CD14-positive monocyte (primary cell): ENCODE measurements at regions not wholly inside any gene's neighbourhood (a gene's known extent, or its start where the extent isn't known, plus 50 kb on each side); places are given as distances from the start of the nearest gene placed in this dataset.

Experiments used
- DNase-seq, 3 donors: peaks; one replicate each; pipeline ENCODE4 v3.0.0-alpha.2; 2011 to 2022
- H2AFZ ChIP-seq: 2 replicates; pipeline ENCODE4 v1.6.0; 2012; ENCODE audit warnings: mild to moderate bottlenecking, low read depth, low read length, inconsistent platforms; ENCODE audit not compliant: insufficient read depth, poor library complexity, severe bottlenecking
- H3K27ac ChIP-seq, 2 donors: 1 replicate in 1 of 2; 2 replicates in 1 of 2; pipeline ENCODE4 v1.5.1; 2012 to 2013; ENCODE audit warnings: low read length in 2 of 2, control low read depth in 1 of 2, inconsistent platforms in 1 of 2, low read depth in 1 of 2, mild to moderate bottlenecking in 1 of 2
- H3K27me3 ChIP-seq, 2 donors: one replicate each; pipeline versions ENCODE4 v1.6.0 to v1.6.1; 2011 to 2013; ENCODE audit warnings: low read length in 2 of 2; ENCODE audit not compliant: control insufficient read depth in 2 of 2, insufficient read depth in 2 of 2
- H3K36me3 ChIP-seq, 2 donors: replicated peaks in 1 of 2; 1 replicate in 1 of 2; 2 replicates in 1 of 2; pipeline versions ENCODE4 v1.5.1 to v1.6.1; 2012 to 2013; ENCODE audit warnings: low read length in 2 of 2, control low read depth in 1 of 2, inconsistent platforms in 1 of 2, mild to moderate bottlenecking in 1 of 2; ENCODE audit not compliant: insufficient read depth in 2 of 2, control insufficient read depth in 1 of 2
- H3K4me1 ChIP-seq, 2 donors: 1 replicate in 1 of 2; 2 replicates in 1 of 2; pipeline versions ENCODE4 v1.5.1 to v1.6.1; 2012 to 2013; ENCODE audit warnings: low read length in 2 of 2, control low read depth in 1 of 2, inconsistent platforms in 1 of 2, mild to moderate bottlenecking in 1 of 2, moderate library complexity in 1 of 2; ENCODE audit not compliant: insufficient read depth in 2 of 2, control insufficient read depth in 1 of 2
- H3K4me2 ChIP-seq: replicated peaks from 2 replicates; pipeline ENCODE3; 2012; ENCODE audit warnings: low read length, moderate library complexity, mild to moderate bottlenecking; ENCODE audit not compliant: poor library complexity, severe bottlenecking; ENCODE audit errors: extremely low read depth
- H3K4me3 ChIP-seq, 3 experiments: fragments of 200-600 bp in 1 of 3; sonication (generic) in 1 of 3; replicated peaks in 1 of 3; 1 replicate in 2 of 3; 2 replicates in 1 of 3; pipeline ENCODE4 v1.5.1; 2011 to 2013; ENCODE audit warnings: low read length in 3 of 3, mild to moderate bottlenecking in 3 of 3, control low read depth in 2 of 3, low read depth in 2 of 3, inconsistent platforms in 1 of 3, moderate library complexity in 1 of 3
- H3K79me2 ChIP-seq: 2 replicates; pipeline ENCODE4 v1.6.0; 2012; ENCODE audit warnings: mild to moderate bottlenecking, control low read depth, inconsistent platforms, low read length, moderate library complexity; ENCODE audit not compliant: insufficient read depth
- H3K9ac ChIP-seq: 2 replicates; pipeline ENCODE4 v1.6.0; 2017; ENCODE audit warnings: low read length, mild to moderate bottlenecking; ENCODE audit not compliant: insufficient read depth, poor library complexity, severe bottlenecking
- H3K9me3 ChIP-seq, 2 donors: replicated peaks in 1 of 2; 1 replicate in 1 of 2; 2 replicates in 1 of 2; pipeline versions ENCODE4 v1.5.1 to v1.6.1; 2012 to 2013; ENCODE audit warnings: low read length in 2 of 2, control low read depth in 1 of 2; ENCODE audit not compliant: control insufficient read depth in 1 of 2, insufficient read depth in 1 of 2
- H4K20me1 ChIP-seq: 2 replicates; pipeline ENCODE4 v1.6.0; 2012; ENCODE audit warnings: mild to moderate bottlenecking, low read length, control low read depth, moderate library complexity; ENCODE audit not compliant: insufficient read depth
- H3K27ac Mint-ChIP-seq, 7 donors: one replicate each; pipeline ENCODE4 v1.8.0; 2020; ENCODE audit warnings: mild to moderate bottlenecking in 7 of 7, mixed read lengths in 7 of 7, moderate library complexity in 6 of 7, inconsistent platforms in 2 of 7
- H3K27me3 Mint-ChIP-seq, 3 donors: one replicate each; pipeline ENCODE4 v1.8.0; 2021 to 2022; ENCODE audit warnings: low read depth in 3 of 3, mild to moderate bottlenecking in 3 of 3, mixed read lengths in 3 of 3, moderate library complexity in 3 of 3, inconsistent platforms in 1 of 3
- H3K36me3 Mint-ChIP-seq, 2 donors: one replicate each; pipeline ENCODE4 v1.8.0; 2020; ENCODE audit warnings: mixed read lengths in 2 of 2, inconsistent platforms in 1 of 2, mild to moderate bottlenecking in 1 of 2
- H3K4me1 Mint-ChIP-seq: one replicate; pipeline ENCODE4 v1.8.0; 2020; ENCODE audit warnings: mild to moderate bottlenecking, mixed read lengths
- H3K4me3 Mint-ChIP-seq, 2 donors: one replicate each; pipeline ENCODE4 v1.8.0; 2020; ENCODE audit warnings: mild to moderate bottlenecking in 2 of 2, mixed read lengths in 2 of 2, moderate library complexity in 1 of 2
- H3K9me3 Mint-ChIP-seq, 7 donors: one replicate each; pipeline ENCODE4 v1.8.0; 2020 to 2022; ENCODE audit warnings: mixed read lengths in 7 of 7, mild to moderate bottlenecking in 6 of 7, moderate library complexity in 6 of 7, inconsistent platforms in 2 of 7
- CTCF ChIP-seq: fragments of 200-600 bp; IDR thresholded peaks from one replicate; pipeline ENCODE4 v1.8.0; 2022; ENCODE audit warnings: antibody characterized with exemption, mild to moderate bottlenecking
- WGBS: methylation state at CpG from one replicate; pipeline ENCODE4 v1.1.5; 2013; ENCODE audit warnings: missing lambda C conversion rate; ENCODE audit not compliant: insufficient coverage; 5-methylcytosine and 5-hydroxymethylcytosine counted together
- intact Hi-C, 2 donors: fragments of 100-400 bp; cut with micrococcal nuclease; formaldehyde crosslinking; loops; one replicate each; pipeline versions ENCODE4 v1.15.0 to v1.15.1; 2023

GRCh38 chr5:133892774-133893173, 75.7 kb downstream of the C5orf15 start:
- no peaks in the 10 kb centered on the region for H3K36me3 Mint-ChIP-seq
- peaks cover 0 to 9% (median 4%) of the 10 kb centered on the region in 3 donors for H3K27me3 Mint-ChIP-seq
- Histone ChIP-seq H3K36me3 (no peaks in the 10 kb centered on the region), H3K4me3 (no peak overlapping the region), H3K4me2 (no peak overlapping the region), H3K9ac (no peak overlapping the region), H3K27ac (no peak overlapping the region), H3K9me3 (no peaks in the 10 kb centered on the region), H2AFZ (no peak overlapping the region), H3K27me3 (no peaks in the 10 kb centered on the region), H3K79me2 (no peaks in the 10 kb centered on the region), H3K4me1 (no peaks in the 10 kb centered on the region), H4K20me1 (no peaks in the 10 kb centered on the region)
- H3K4me1 Mint-ChIP-seq: no peaks in the 10 kb centered on the region
- 80% methylated on average over 3 of the region's 3 CpGs for WGBS
- DNase-seq: no peak
- intact Hi-C loops: no loop called here
- TF ChIP-seq CTCF: no peak
- no peak overlapping the region for H3K4me3 Mint-ChIP-seq
- H3K9me3 Mint-ChIP-seq: peaks cover 0 to 3% (median 0%) of the 10 kb centered on the region in 7 donors
- H3K27ac Mint-ChIP-seq: peak overlapping the region in 1 of 7 donors; percentile 42

GRCh38 chr5:133892306-133892705, 76.1 kb downstream of the C5orf15 start:
- H3K36me3 Mint-ChIP-seq: no peaks in the 10 kb centered on the region
- Histone ChIP-seq H3K27me3 (no peaks in the 10 kb centered on the region), H3K4me2 (no peak overlapping the region), H4K20me1 (no peaks in the 10 kb centered on the region), H3K9ac (no peak overlapping the region), H3K4me3 (no peak overlapping the region), H3K9me3 (no peaks in the 10 kb centered on the region), H2AFZ (no peak overlapping the region), H3K36me3 (no peaks in the 10 kb centered on the region), H3K4me1 (no peaks in the 10 kb centered on the region), H3K79me2 (no peaks in the 10 kb centered on the region), H3K27ac (no peak overlapping the region)
- H3K9me3 Mint-ChIP-seq: peaks cover 0 to 3% (median 0%) of the 10 kb centered on the region in 7 donors
- no CpG with 5 or more reads among the region's 1 CpG for WGBS
- H3K27me3 Mint-ChIP-seq: peaks cover 0 to 8% (median 6%) of the 10 kb centered on the region in 3 donors
- intact Hi-C loops: no loop called here
- no peak for TF ChIP-seq CTCF
- H3K4me1 Mint-ChIP-seq: no peaks in the 10 kb centered on the region
- H3K27ac Mint-ChIP-seq: peak overlapping the region in 1 of 7 donors; percentile 42
- DNase-seq: no peak
- no peak overlapping the region for H3K4me3 Mint-ChIP-seq
